Thoracic aorta (tissue), 2 donors: ENCODE measurements at regions not wholly inside any gene's neighbourhood (a gene's known extent, or its start where the extent isn't known, plus 50 kb on each side); places are given as distances from the start of the nearest gene placed in this dataset.

Source experiments
- ATAC-seq: fragments of 150-250 bp; one replicate; pipeline ENCODE4 v1.8.0; 2017; ENCODE audit warnings: low read depth; ENCODE audit not compliant: insufficient number of reproducible peaks, low FRiP score
- DNase-seq: peaks from one replicate; pipeline ENCODE4 v3.0.0-alpha.2; 2020; ENCODE audit warnings: low spot score
- H3K27ac ChIP-seq, 2 donors: fragments of 200-600 bp; sonication (generic); 1 replicate in 1 of 2; 2 replicates in 1 of 2; pipeline ENCODE4 v1.5.1; 2016; ENCODE audit warnings: mild to moderate bottlenecking in 2 of 2, moderate library complexity in 2 of 2
- H3K27me3 ChIP-seq: fragments of 200-600 bp; sonication (generic); replicated peaks from 2 replicates; pipeline ENCODE4 v1.6.0; 2016; ENCODE audit warnings: mild to moderate bottlenecking; ENCODE audit not compliant: insufficient read depth
- H3K36me3 ChIP-seq: fragments of 200-600 bp; sonication (generic); one replicate; pipeline ENCODE4 v1.5.1; 2016
- H3K4me1 ChIP-seq, 2 donors: fragments of 200-600 bp; sonication (generic); 1 replicate in 1 of 2; 2 replicates in 1 of 2; pipeline versions ENCODE4 v1.5.1 to v1.6.0; 2016; ENCODE audit warnings: low read depth in 2 of 2, mild to moderate bottlenecking in 1 of 2; ENCODE audit not compliant: control insufficient read depth in 1 of 2
- H3K4me3 ChIP-seq: fragments of 200-600 bp; sonication (generic); 2 replicates; pipeline ENCODE4 v1.5.1; 2016; ENCODE audit warnings: mild to moderate bottlenecking
- H3K9me3 ChIP-seq: fragments of 200-600 bp; sonication (generic); 2 replicates; pipeline ENCODE4 v1.5.1; 2016
- TF ChIP-seq, protein P1 (sequence below): fragments of 200-600 bp; sonication (generic); IDR thresholded peaks from one replicate; pipeline ENCODE4 v1.5.1; 2019; ENCODE audit warnings: antibody characterized with exemption

DNA sequence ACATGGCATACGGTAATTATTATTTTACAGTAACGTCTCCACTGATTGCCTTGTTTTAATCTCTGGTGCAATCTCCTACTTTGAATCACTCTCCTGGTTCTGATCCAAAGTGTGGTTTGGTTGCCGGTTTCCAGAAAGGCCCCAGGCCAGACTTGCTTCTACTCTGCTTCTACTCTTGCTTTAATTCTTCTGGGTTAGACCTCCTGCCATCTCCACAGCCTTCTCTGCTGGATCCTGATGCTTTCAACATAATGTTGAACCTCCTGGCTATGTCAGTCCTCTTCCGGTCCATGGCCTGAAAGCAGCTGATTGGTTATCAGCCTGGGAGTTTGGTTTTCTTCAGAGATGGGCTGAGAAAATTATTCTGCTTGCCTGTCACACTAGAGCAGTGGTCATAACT, 266.5 kb upstream of the RIMS1 start:
- Histone ChIP-seq H3K4me1 (no peaks in the 10 kb centered on the region), H3K36me3 (no peaks in the 10 kb centered on the region), H3K4me3 (no peak overlapping the region), H3K27me3 (no peaks in the 10 kb centered on the region), H3K27ac (no peak overlapping the region), H3K9me3 (no peaks in the 10 kb centered on the region)
- TF ChIP-seq, protein P1, sequence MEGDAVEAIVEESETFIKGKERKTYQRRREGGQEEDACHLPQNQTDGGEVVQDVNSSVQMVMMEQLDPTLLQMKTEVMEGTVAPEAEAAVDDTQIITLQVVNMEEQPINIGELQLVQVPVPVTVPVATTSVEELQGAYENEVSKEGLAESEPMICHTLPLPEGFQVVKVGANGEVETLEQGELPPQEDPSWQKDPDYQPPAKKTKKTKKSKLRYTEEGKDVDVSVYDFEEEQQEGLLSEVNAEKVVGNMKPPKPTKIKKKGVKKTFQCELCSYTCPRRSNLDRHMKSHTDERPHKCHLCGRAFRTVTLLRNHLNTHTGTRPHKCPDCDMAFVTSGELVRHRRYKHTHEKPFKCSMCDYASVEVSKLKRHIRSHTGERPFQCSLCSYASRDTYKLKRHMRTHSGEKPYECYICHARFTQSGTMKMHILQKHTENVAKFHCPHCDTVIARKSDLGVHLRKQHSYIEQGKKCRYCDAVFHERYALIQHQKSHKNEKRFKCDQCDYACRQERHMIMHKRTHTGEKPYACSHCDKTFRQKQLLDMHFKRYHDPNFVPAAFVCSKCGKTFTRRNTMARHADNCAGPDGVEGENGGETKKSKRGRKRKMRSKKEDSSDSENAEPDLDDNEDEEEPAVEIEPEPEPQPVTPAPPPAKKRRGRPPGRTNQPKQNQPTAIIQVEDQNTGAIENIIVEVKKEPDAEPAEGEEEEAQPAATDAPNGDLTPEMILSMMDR = no peak
- no peak for DNase-seq
- no peak for ATAC-seq

GRCh38 chr6:71621918-71622519, 264.3 kb upstream of the RIMS1 start:
- no peak overlapping the region for H3K27ac ChIP-seq
- ATAC-seq (no peak), DNase-seq (no peak)
- H3K27me3 ChIP-seq = no peaks in the 10 kb centered on the region
- no peak overlapping the region for H3K4me3 ChIP-seq
- no peaks in the 10 kb centered on the region for H3K9me3 ChIP-seq
- H3K36me3 ChIP-seq = no peaks in the 10 kb centered on the region
- TF ChIP-seq, protein P1 = peak; percentile 42
- no peaks in the 10 kb centered on the region for H3K4me1 ChIP-seq

DNA sequence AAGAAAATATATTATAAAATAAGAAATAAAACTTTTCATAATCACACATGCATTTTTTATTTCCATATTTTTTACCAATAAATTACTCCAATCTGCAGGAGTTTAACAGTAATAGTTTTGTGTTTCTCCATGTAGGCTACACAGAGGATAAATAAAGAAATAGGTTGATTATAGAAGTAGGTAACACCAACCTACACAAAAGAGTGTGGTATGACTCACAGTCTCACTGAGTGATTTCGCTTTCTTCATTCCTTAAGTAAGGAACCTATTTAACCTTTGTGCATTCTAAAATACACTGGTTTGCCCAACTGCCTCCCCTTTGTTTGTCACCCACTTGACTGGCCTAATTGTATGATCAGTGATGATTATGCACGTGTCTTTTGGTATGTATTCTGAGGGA, 244.2 kb upstream of the RIMS1 start:
- DNase-seq (no peak), ATAC-seq (no peak)
- Histone ChIP-seq H3K27ac (no peak overlapping the region), H3K4me3 (no peak overlapping the region), H3K36me3 (no peaks in the 10 kb centered on the region), H3K27me3 (no peaks in the 10 kb centered on the region), H3K9me3 (no peaks in the 10 kb centered on the region), H3K4me1 (no peaks in the 10 kb centered on the region)
- TF ChIP-seq, protein P1 = no peak

DNA sequence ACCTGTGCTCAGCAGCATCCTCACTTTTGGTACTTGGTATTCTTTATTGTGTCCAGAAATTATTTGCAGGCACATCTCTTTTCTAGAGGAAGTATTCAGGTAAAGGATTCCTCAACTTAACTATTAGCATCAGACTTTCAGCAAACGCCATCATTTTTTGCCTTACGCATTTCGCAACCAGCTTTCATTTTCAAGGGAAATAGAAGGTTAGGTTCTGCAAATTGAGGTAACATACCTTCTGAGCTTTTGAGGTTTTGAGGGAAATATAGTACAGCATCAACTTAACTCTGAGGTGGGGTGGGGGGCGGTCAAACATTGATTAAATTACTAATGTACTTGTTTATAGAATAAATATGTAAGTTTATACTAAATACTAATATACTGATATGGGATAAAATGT, 243.6 kb upstream of the RIMS1 start:
- Histone ChIP-seq H3K4me3 (no peak overlapping the region), H3K27me3 (no peaks in the 10 kb centered on the region), H3K27ac (no peak overlapping the region), H3K36me3 (no peaks in the 10 kb centered on the region), H3K9me3 (no peaks in the 10 kb centered on the region), H3K4me1 (no peaks in the 10 kb centered on the region)
- ATAC-seq (no peak), DNase-seq (no peak)
- TF ChIP-seq, protein P1 = no peak

GRCh38 chr6:71645299-71645698, 241.1 kb upstream of the RIMS1 start:
- TF ChIP-seq, protein P1 = no peak
- ATAC-seq = no peak
- Histone ChIP-seq H3K4me1 (no peaks in the 10 kb centered on the region), H3K36me3 (no peaks in the 10 kb centered on the region), H3K27me3 (no peaks in the 10 kb centered on the region), H3K27ac (no peak overlapping the region), H3K9me3 (no peaks in the 10 kb centered on the region), H3K4me3 (no peak overlapping the region)
- no peak for DNase-seq
